WTC11 (cell line): ENCODE measurements at regions not wholly inside any gene's neighbourhood (a gene's known extent, or its start where the extent isn't known, plus 50 kb on each side); places are given as distances from the start of the nearest gene placed in this dataset.

ENCODE experiments used
- ATAC-seq: fragments of 200-7000 bp; cut with Tn5 transposase; 2 replicates; pipeline ENCODE4 v1.10.0; 2021; ENCODE audit warnings: mild to moderate bottlenecking, moderate library complexity
- CTCF ChIA-PET: fragments of 300-600 bp; sonication (Branson Sonifier 250); formaldehyde crosslinking; loops from one replicate; lab custom pipeline; 2021; ENCODE audit warnings: antibody characterized with exemption; lab: Charles Lee
- POLR2A ChIA-PET: fragments of 350-600 bp; sonication (Branson Sonifier 250); formaldehyde crosslinking; loops from one replicate; lab custom pipeline; 2021; ENCODE audit warnings: antibody characterized with exemption; lab: Charles Lee
- DNase-seq: peaks from one replicate; pipeline ENCODE4 v3.0.0; 2021; ENCODE audit warnings: low spot score
- H3K27ac Mint-ChIP-seq: 2 replicates; pipeline ENCODE4 v1.8.0; 2021; ENCODE audit warnings: mixed read lengths
- H3K27me3 Mint-ChIP-seq: 2 replicates; pipeline ENCODE4 v1.8.0; 2021; ENCODE audit warnings: low read depth, mild to moderate bottlenecking, moderate library complexity, mixed read lengths
- H3K36me3 Mint-ChIP-seq: 2 replicates; pipeline ENCODE4 v1.8.0; 2021; ENCODE audit warnings: mixed read lengths
- H3K4me1 Mint-ChIP-seq: 2 replicates; pipeline ENCODE4 v1.8.0; 2022; ENCODE audit warnings: mixed read lengths
- H3K4me3 Mint-ChIP-seq: 2 replicates; pipeline ENCODE4 v1.8.0; 2021; ENCODE audit warnings: mild to moderate bottlenecking, moderate library complexity, mixed read lengths
- H3K9me3 Mint-ChIP-seq: 2 replicates; pipeline ENCODE4 v1.8.0; 2021; ENCODE audit warnings: mixed read lengths
- ARID4B ChIP-seq: sonication (generic); formaldehyde crosslinking; IDR thresholded peaks from 2 replicates; pipeline ENCODE4 v1.8.0; 2023; ENCODE audit warnings: missing genetic modification reagents, mild to moderate bottlenecking, borderline replicate concordance
- ATF1 ChIP-seq: sonication (generic); formaldehyde crosslinking; IDR thresholded peaks from 2 replicates; pipeline ENCODE4 v1.8.1; 2023; ENCODE audit warnings: mild to moderate bottlenecking, moderate library complexity, missing genetic modification reagents
- ATF2 ChIP-seq: sonication (generic); formaldehyde crosslinking; IDR thresholded peaks from 2 replicates; pipeline ENCODE4 v1.8.1; 2022; ENCODE audit warnings: low read depth, missing genetic modification reagents, borderline replicate concordance
- CBFB ChIP-seq: sonication (generic); formaldehyde crosslinking; IDR thresholded peaks from 2 replicates; pipeline ENCODE4 v1.8.1; 2022; ENCODE audit warnings: mild to moderate bottlenecking, low read depth, missing genetic modification reagents
- E2F1 ChIP-seq: sonication (generic); formaldehyde crosslinking; IDR thresholded peaks from 2 replicates; pipeline ENCODE4 v1.8.0; 2022; ENCODE audit warnings: mild to moderate bottlenecking, missing genetic modification reagents
- HMGA2 ChIP-seq: fragments of 250-450 bp; sonication (Bioruptor Pico); IDR thresholded peaks from 2 replicates; pipeline ENCODE4 v1.4.0; 2021; ENCODE audit warnings: mild to moderate bottlenecking, moderate library complexity
- HMGXB4 ChIP-seq: sonication (generic); formaldehyde crosslinking; IDR thresholded peaks from 2 replicates; pipeline ENCODE4 v1.8.1; 2023; ENCODE audit warnings: mild to moderate bottlenecking, moderate library complexity, missing genetic modification reagents
- MAX ChIP-seq: sonication (generic); formaldehyde crosslinking; IDR thresholded peaks from 2 replicates; pipeline ENCODE4 v1.8.0; 2022; ENCODE audit warnings: mild to moderate bottlenecking, missing genetic modification reagents
- MYBL2 ChIP-seq: sonication (generic); formaldehyde crosslinking; IDR thresholded peaks from 2 replicates; pipeline ENCODE4 v1.8.1; 2023; ENCODE audit warnings: mild to moderate bottlenecking, moderate library complexity, missing genetic modification reagents
- NR3C1 ChIP-seq: sonication (generic); formaldehyde crosslinking; conservative IDR thresholded peaks from 2 replicates; pipeline ENCODE4 v1.8.1; 2023; ENCODE audit warnings: low read depth, mild to moderate bottlenecking, missing genetic modification reagents
- SMAD3 ChIP-seq: sonication (generic); formaldehyde crosslinking; IDR thresholded peaks from 2 replicates; pipeline ENCODE4 v1.8.0; 2022; ENCODE audit warnings: missing genetic modification reagents, mild to moderate bottlenecking, borderline replicate concordance
- TP53 ChIP-seq: sonication (generic); formaldehyde crosslinking; IDR thresholded peaks from 2 replicates; pipeline ENCODE4 v1.8.1; 2023; ENCODE audit warnings: mild to moderate bottlenecking, missing genetic modification reagents
- ZBTB21 ChIP-seq: sonication (generic); formaldehyde crosslinking; IDR thresholded peaks from 2 replicates; pipeline ENCODE4 v1.8.1; 2023; ENCODE audit warnings: mild to moderate bottlenecking, missing genetic modification reagents, borderline replicate concordance
- ZMAT4 ChIP-seq: fragments of 250-450 bp; sonication (Bioruptor Pico); IDR thresholded peaks from 2 replicates; pipeline ENCODE4 v1.9.0; 2021; ENCODE audit warnings: mild to moderate bottlenecking
- ZNF416 ChIP-seq: fragments of 250-450 bp; sonication (Bioruptor Pico); IDR thresholded peaks from 2 replicates; pipeline ENCODE4 v1.9.0; 2021; ENCODE audit warnings: mild to moderate bottlenecking, inconsistent platforms
- ZNF512 ChIP-seq: sonication (generic); formaldehyde crosslinking; IDR thresholded peaks from 2 replicates; pipeline ENCODE4 v1.8.1; 2022; ENCODE audit warnings: missing genetic modification reagents, borderline replicate concordance

GRCh38 chr11:42646959-42647358, 664.8 kb upstream of the API5 start (continued):
- no peak for TF ChIP-seq ARID4B (CRISPR knock-in tag)
- TF ChIP-seq ZBTB21 (CRISPR knock-in tag) = no peak
- TF ChIP-seq TP53 (CRISPR knock-in tag) = no peak
- no peak for TF ChIP-seq MAX (CRISPR knock-in tag)
- TF ChIP-seq, all 79 proteins: peak for 0

- peaks cover 27% of the 10 kb centered on the region for H3K4me1 Mint-ChIP-seq
- H3K36me3 Mint-ChIP-seq = no peaks in the 10 kb centered on the region
- H3K27me3 Mint-ChIP-seq = no peaks in the 10 kb centered on the region
- ChIA-PET POLR2A (no interaction called here), CTCF (no interaction called here)
- H3K27ac Mint-ChIP-seq = no peak overlapping the region
- H3K9me3 Mint-ChIP-seq = no peaks in the 10 kb centered on the region
- ATAC-seq (no peak), DNase-seq (no peak)
- TF ChIP-seq MYBL2 = no peak
- TF ChIP-seq ATF2 (CRISPR knock-in tag) = no peak
- TF ChIP-seq NR3C1 = no peak
- no peak for TF ChIP-seq ATF1 (CRISPR knock-in tag)
- TF ChIP-seq E2F1 (CRISPR knock-in tag) = no peak
- no peak for TF ChIP-seq HMGA2 (CRISPR knock-in tag)
- no peak for TF ChIP-seq CBFB
- TF ChIP-seq ZMAT4 = no peak
- TF ChIP-seq ZNF416 = no peak
- TF ChIP-seq HMGXB4 = no peak
- no peak for TF ChIP-seq ZNF512 (CRISPR knock-in tag)
- no peak for TF ChIP-seq SMAD3 (CRISPR knock-in tag)
- H3K4me3 Mint-ChIP-seq = no peak overlapping the region
Measured at GRCh38 chr11:42647993-42648392, 663.8 kb upstream of the API5 start.
